HCT116 (cell line): ENCODE measurements at regions not wholly inside any gene's neighbourhood (a gene's known extent, or its start where the extent isn't known, plus 50 kb on each side); places are given as distances from the start of the nearest gene placed in this dataset.

ENCODE experiments used
- EZH2 ChIP-seq: fragments of 200-600 bp; sonication (generic); IDR thresholded peaks from 2 replicates; pipeline ENCODE4 v1.6.1; 2017; ENCODE audit warnings: antibody characterized with exemption, mixed run types
- EZH2phosphoT487 ChIP-seq: fragments of 200-600 bp; IDR thresholded peaks from 2 replicates; pipeline ENCODE4 v1.6.1; 2018; ENCODE audit warnings: antibody characterized with exemption, borderline replicate concordance
- FOSL1 ChIP-seq: IDR thresholded peaks from 2 replicates; pipeline ENCODE4 v1.6.1; 2012; ENCODE audit warnings: low read depth
- POLR2AphosphoS5 ChIP-seq: IDR thresholded peaks from 2 replicates; pipeline ENCODE4 v1.6.1; 2011; ENCODE audit warnings: mild to moderate bottlenecking, low read depth, low read length, moderate library complexity
- SIN3A ChIP-seq: IDR thresholded peaks from 2 replicates; pipeline ENCODE4 v1.6.1; 2012; ENCODE audit warnings: low read depth
- SP1 ChIP-seq: IDR thresholded peaks from 2 replicates; pipeline ENCODE4 v1.6.1; 2012; ENCODE audit warnings: low read depth
- SRF ChIP-seq: IDR thresholded peaks from 2 replicates; pipeline ENCODE4 v1.6.1; 2012; ENCODE audit warnings: low read depth
- TCF7L2 ChIP-seq: IDR thresholded peaks from 2 replicates; pipeline ENCODE4 v1.7.0; 2011; ENCODE audit warnings: borderline replicate concordance, inconsistent platforms; ENCODE audit not compliant: insufficient read depth, insufficient read length; ENCODE audit errors: extremely low read depth
- TF ChIP-seq, protein P1 (sequence below), 3 experiments: fragments of 200-600 bp in 1 of 3; sonication (generic) in 1 of 3; IDR thresholded peaks in 2 of 3; conservative IDR thresholded peaks in 1 of 3; 2 replicates each; pipeline ENCODE4 v1.5.1; 2012 to 2017; ENCODE audit warnings: low read depth in 2 of 3, low read length in 2 of 3, antibody characterized with exemption in 1 of 3, borderline replicate concordance in 1 of 3, control low read depth in 1 of 3, mild to moderate bottlenecking in 1 of 3, mixed read lengths in 1 of 3, mixed run types in 1 of 3, moderate library complexity in 1 of 3; ENCODE audit not compliant: insufficient read depth in 1 of 3
- TF ChIP-seq, protein P2 (sequence below): IDR thresholded peaks from 2 replicates; pipeline ENCODE4 v1.6.1; 2012
- TF ChIP-seq, protein P3 (sequence below): IDR thresholded peaks from 2 replicates; pipeline ENCODE4 v1.6.1; 2012
- TF ChIP-seq, protein P4 (sequence below): IDR thresholded peaks from 2 replicates; pipeline ENCODE4 v1.6.1; 2011; ENCODE audit warnings: mild to moderate bottlenecking, low read length, moderate library complexity; ENCODE audit not compliant: insufficient replicate concordance; ENCODE audit errors: extremely low read depth

DNA sequence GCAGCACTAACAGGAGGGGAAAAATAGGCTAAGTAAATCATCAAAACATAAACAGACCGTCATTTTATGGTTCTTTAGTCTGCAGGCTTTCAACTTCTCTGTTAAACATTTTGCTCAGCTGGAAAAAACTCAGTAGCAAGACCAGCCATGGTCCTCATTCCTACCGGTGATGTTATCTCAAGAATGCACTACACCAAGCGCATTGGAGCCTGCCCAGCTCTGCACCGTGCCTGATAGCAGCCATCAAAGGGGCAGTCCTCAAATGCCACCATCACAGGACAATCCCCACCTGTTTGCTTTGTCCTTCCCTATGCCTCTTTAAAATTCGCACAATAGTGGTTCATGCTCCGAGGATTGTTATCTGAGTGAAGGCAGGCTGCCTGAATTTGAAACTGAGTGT lies 181.5 kb upstream of the MON1B start:
- TF ChIP-seq SIN3A, result no peak
- TF ChIP-seq SRF, result no peak
- TF ChIP-seq, protein P1, sequence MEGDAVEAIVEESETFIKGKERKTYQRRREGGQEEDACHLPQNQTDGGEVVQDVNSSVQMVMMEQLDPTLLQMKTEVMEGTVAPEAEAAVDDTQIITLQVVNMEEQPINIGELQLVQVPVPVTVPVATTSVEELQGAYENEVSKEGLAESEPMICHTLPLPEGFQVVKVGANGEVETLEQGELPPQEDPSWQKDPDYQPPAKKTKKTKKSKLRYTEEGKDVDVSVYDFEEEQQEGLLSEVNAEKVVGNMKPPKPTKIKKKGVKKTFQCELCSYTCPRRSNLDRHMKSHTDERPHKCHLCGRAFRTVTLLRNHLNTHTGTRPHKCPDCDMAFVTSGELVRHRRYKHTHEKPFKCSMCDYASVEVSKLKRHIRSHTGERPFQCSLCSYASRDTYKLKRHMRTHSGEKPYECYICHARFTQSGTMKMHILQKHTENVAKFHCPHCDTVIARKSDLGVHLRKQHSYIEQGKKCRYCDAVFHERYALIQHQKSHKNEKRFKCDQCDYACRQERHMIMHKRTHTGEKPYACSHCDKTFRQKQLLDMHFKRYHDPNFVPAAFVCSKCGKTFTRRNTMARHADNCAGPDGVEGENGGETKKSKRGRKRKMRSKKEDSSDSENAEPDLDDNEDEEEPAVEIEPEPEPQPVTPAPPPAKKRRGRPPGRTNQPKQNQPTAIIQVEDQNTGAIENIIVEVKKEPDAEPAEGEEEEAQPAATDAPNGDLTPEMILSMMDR (IDR thresholded peaks at IDR 0.05 in 2 of 3, conservative IDR thresholded peaks at IDR 0.05 in 1 of 3; ENCODE audit: borderline replicate concordance in 1 of 3, insufficient read depth in 1 of 3, low read depth in 2 of 3, low read length in 2 of 3), result no peak
- TF ChIP-seq POLR2AphosphoS5, result no peak
- TF ChIP-seq SP1, result no peak
- TF ChIP-seq EZH2phosphoT487, result no peak
- TF ChIP-seq TCF7L2, result no peak
- TF ChIP-seq, protein P2, sequence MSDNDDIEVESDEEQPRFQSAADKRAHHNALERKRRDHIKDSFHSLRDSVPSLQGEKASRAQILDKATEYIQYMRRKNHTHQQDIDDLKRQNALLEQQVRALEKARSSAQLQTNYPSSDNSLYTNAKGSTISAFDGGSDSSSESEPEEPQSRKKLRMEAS, result no peak
- TF ChIP-seq FOSL1, result no peak
- TF ChIP-seq, protein P3, sequence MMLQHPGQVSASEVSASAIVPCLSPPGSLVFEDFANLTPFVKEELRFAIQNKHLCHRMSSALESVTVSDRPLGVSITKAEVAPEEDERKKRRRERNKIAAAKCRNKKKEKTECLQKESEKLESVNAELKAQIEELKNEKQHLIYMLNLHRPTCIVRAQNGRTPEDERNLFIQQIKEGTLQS, result no peak
- no peak for TF ChIP-seq EZH2
- TF ChIP-seq, protein P4, sequence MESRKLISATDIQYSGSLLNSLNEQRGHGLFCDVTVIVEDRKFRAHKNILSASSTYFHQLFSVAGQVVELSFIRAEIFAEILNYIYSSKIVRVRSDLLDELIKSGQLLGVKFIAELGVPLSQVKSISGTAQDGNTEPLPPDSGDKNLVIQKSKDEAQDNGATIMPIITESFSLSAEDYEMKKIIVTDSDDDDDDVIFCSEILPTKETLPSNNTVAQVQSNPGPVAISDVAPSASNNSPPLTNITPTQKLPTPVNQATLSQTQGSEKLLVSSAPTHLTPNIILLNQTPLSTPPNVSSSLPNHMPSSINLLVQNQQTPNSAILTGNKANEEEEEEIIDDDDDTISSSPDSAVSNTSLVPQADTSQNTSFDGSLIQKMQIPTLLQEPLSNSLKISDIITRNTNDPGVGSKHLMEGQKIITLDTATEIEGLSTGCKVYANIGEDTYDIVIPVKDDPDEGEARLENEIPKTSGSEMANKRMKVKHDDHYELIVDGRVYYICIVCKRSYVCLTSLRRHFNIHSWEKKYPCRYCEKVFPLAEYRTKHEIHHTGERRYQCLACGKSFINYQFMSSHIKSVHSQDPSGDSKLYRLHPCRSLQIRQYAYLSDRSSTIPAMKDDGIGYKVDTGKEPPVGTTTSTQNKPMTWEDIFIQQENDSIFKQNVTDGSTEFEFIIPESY, result no peak
